ENCODE measurements at regions not wholly inside any gene's neighbourhood (a gene's known extent, or its start where the extent isn't known, plus 50 kb on each side); places are given as distances from the start of the nearest gene placed in this dataset.

- TF ChIP-seq RNF2 (IDR thresholded peaks at IDR 0.05; ENCODE audit: borderline replicate concordance, low read depth, low read length, missing control alignments, poor library complexity, severe bottlenecking): no peak
Observed at GRCh38 chr13:68347220-68347619, 1117.1 kb upstream of the PCDH9 start (continued).

All from H1 (cell line).